NK-92 (cell line): ENCODE measurements at regions not wholly inside any gene's neighbourhood (a gene's known extent, or its start where the extent isn't known, plus 50 kb on each side); places are given as distances from the start of the nearest gene placed in this dataset.
"Not testable (repeated sequence)": the region's sequence is repeated elsewhere in the genome, so short reads cannot be mapped to it uniquely, and the experiment has no call there.

Experiments
- DNase-seq: peaks from one replicate; lab custom pipeline; 2025; ENCODE audit not compliant: unreplicated experiment; lab: John Stamatoyannopoulos, UW

DNA sequence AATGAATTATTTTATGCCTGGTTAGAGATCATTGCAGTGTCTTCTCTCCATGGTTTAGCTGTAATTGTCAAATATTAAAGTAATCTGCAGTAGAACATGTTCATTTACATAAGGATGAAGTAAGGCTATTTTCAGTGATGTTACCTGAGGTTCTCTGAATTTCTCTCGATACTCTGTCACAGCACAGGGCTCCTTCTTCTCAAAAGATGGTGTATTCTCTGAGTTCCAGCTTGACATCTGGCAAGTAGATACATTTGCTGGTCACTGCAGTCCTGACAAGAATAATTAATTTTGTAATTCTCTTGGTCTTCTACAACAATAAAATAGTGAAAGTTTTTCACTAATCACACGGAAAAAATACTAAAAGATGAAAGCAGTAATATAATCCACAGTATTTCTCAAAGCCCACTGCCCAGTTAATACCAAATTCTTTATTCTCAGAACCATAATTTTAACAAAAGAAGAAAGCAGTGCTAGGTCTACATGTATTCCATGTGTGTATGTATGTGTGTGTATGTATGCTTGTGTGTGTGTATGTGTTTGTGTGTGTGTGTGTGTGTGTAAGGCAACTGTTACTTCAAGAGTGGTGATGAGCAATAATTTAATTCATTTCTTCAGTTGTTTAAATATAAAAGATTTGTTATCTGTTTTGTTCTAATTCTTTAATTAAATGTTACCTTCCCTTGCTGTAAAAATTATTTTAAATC lies 1165.5 kb upstream of the SLC39A10 start:
- no peak for DNase-seq

DNA sequence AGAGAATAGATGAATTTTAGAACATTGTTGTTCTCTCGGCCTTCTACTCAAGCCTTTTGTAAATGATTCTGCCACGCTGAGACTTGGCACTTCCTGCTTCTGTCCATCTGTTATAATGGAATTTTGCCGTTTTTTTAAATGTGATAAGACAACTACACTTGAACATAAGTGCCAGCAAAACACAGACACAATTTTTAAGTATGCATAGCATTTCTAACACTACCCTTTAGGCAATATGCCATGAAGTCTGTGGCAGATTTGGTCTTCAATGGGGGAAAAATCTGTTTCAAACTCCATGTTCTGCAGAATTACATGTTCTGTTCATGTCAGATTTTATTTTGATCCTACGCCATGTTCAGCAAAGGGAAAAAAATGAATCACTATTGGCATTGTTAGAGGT lies 1170.7 kb upstream of the SLC39A10 start:
- DNase-seq = no peak

DNA sequence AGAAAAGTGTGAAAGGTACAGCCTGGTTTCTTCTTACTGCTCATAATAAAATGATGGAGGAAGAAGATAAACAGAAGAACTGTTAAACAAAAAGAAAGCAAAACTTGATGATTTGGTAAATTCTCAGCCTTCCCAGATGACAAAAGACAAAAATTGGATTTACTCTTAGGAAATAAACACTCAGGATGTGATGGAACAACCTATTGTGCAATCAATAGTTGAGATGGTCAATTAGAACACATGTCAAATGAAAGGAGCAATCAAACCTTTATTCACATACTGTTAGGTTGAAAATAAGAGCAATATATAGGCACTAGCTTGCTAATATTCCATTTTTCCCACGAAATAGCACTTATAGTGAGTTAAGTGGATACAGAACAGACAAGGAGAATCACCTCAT lies 1174.0 kb upstream of the SLC39A10 start:
- DNase-seq = no peak

DNA sequence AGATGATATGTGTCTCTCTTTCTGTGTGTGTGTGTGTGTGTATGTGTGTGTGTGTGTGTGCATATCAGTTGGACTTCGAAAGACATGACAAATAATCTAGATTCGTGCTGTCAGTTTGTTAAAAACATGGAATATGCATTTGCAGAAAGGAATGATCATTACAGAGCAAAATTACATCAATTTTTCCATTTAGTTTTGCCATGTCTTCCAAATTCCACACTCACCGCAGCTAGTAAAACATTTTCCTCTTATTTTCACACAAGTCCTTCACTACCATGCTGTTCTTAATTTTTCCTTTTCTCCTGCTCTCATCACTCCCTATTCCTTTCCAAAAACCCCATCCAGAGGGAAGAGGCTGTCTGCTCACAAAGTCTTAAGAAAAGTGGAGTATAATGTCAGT lies 1191.4 kb upstream of the SLC39A10 start:
- DNase-seq = no peak

DNA sequence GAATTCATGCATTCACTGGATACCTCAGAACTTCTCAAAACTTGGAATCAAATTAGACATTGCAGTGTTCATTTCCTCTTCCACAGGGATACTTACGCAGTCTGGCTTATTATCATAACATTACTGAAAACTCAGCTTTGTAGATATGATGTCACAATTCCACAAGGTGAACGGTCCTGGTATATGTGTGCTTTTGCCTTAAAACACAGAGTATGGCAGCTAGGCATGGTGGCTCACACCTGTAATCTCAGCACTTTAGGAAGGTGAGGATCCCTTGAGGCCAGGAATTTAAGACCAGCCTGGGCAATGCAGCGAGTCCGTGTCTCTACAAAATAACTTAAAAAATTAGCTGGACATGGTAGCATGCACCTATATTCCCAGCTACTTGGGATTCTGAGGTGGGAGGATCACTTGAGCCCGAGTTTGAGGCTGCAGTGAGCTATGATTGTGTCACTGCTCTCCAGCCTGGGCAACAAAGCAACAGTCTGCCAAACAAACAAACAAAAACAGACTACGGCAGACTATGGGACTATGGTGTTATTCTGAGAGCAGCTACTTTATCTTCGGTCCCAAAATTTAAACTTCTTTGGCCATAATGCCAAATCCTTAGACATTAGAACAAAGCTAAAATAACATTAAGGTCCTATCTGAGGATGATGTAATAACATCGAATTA lies 1191.9 kb upstream of the SLC39A10 start:
- no peak for DNase-seq

DNA sequence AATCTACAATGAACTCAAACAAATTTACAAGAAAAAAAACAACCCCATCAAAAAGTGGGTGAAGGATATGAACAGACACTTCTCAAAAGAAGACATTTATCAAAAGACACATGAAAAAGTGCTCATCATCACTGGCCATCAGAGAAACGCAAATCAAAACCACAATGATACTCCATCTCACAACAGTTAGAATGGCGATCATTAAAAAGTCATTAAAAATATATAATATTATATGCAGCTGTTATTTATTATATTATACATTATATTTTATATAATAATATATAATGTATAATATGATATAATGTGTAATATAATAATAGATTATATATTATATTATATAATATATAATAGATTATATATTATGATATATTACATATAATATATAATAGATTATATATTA lies 1194.1 kb upstream of the SLC39A10 start:
- DNase-seq = not testable (repeated sequence)

DNA sequence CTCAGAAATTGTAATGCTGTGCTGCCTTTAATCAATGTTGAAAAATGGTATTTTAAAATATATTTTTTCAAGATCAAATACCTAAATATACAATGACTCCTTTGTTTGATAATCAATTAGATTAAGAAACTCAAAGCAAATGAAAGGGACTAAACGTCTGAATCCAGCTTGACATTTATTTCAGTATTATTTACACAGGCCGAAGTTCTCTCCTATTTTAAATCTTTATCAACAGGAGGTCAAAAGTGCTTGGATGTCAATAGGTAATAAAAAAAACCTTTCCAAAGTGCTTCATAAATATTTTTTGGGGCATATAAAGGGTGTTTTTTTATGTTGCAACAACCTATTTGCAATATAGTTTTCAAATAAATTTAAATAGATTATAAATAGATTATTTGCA lies 1201.7 kb upstream of the SLC39A10 start:
- no peak for DNase-seq

DNA sequence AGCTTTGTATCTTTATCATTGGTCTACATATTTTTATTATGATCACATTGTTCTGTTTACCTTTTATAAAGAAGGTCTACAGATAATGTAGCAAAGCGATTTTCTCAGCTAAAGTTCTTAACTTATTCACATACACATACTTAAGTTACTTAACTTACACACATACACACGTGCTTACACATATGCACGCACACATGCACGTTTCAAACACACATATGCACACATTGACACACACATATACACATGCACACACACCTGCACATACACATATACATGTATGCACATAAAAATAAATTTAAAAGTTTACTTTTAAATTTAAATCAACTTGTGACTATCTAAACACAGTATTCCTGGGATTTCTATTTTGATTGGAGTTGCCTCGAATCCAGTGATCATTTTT lies 1204.5 kb upstream of the SLC39A10 start:
- DNase-seq = no peak

DNA sequence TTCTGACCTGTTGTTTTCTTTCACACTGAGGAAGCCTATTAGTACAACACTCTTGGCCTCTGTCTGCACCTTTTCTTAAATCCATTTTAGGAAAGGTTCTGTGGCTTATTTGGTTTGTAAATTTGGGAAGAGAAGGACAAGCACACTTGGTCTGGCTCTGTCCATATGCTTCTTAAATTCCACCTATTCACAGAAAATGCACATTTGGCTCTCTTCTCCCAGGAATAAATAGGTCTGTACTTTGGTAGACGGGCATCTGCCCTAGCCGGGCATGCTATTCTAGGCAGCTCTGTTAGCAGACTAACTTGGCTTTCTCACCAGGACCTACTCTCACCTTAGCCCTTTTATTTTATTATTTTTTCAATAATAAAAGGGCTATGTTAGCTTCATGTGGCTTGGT lies 1211.8 kb upstream of the SLC39A10 start:
- no peak for DNase-seq

DNA sequence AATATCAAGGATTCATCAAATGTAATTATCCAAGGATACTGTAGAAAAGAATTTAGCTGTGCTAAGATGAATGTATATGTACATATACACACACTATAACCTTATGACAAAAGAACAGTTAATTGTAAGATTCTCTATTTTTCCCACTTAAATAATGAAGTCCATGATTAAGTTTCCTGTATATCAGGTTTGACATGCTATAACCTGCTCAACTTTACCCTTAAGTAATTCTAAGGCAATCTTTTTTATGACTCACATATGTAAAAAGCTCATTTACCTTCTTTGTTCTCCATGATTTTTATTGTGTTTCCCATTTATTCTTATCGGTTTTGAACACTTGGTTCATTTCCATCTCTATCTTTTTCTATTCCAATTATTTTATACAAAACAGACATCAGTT lies 1213.1 kb upstream of the SLC39A10 start:
- DNase-seq = no peak

DNA sequence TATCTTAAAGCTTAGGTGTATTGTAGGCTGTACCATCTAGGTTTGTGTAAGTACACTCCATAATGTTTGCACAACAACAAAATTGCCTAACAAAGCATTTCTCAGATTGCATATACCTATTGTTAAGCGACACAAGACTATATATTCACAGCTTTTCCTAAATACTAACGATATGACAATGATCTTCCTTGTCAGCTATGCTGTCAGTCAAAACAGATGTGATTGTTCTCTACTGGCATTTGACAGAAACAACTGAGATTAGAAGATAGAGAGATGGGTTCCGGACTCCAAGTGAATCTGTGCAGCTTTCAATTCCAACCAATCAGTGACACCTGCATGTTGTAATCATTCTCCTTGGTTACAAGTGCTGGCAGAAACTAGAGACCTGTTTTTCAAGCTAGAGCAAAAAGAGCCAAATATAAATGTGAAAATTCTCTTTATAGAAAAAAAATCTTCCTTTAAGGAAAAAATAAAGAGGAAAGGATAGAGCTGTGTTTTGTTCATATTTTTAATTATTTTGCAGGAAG lies 1232.3 kb upstream of the SLC39A10 start:
- no peak for DNase-seq

DNA sequence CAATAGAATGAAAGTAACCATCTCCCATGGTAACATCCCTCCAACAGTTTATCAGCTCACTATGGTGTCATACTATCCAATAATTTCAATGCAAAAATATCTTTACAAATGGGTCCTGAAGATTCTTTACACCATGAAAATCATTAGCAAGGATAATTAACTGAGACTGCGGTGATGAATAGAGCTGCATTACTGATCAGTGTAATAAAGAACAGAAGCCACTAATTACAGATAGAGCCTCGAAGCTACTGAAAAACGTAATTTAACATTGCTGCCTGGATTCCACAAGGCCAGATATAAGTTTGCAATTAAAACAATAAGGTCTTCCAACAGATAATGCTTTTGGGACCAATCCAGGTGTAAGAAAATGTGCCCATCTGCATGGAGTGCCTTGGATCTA lies 1245.8 kb upstream of the SLC39A10 start:
- no peak for DNase-seq

DNA sequence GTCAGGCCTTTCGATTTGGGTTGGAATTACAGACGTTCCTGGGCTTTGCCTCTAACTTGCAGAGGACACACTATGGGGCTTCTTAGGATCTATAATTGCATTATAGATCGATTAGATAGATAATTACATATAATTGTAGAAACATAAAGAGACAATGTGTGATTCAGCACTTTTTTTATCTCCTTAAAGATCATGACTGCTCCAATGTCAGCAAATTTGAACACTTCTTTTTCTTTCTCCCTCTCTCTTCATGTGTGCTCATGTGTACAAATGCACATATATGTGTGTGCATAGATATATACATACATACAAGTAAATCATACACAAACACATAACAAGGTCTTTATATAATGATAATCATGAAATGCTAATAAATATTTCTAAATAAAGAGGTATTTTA lies 1261.2 kb upstream of the SLC39A10 start:
- no peak for DNase-seq

DNA sequence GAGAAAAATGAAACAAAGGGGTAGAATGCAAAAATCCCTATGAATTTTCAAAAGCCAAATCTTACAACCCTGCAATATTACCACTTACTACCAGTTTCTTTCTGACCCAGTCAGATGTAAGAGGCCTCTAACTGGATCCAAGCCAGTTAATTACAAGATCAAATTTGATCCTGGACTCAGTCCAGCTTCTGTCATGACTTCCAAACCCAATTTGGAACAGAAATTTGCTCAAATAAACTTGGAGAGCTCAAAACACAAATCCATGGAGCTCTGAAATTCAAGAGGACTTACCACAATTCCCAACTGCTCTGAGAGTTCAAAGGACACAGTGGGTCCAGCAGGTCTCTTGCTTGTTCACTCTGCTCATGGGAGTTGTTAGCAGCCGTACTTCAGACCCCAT lies 1271.7 kb upstream of the SLC39A10 start:
- no peak for DNase-seq

DNA sequence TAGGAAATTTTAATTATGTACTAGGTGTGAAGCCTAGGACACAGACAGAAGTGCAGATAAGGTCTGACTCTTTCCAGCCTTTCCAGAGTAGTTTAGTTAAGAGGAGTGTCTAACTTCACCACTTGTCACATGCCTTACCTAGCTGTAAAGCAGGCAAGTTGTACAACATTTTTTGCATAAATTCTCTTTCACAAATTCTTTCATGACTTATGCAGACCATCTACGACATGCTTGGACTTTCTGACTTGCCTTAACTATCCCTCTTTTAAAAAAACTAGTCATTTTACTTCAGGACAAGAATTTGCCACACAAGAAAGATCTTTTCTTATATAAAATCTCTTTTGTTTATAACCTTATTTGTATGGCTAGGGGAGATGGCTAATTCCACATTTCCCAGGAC lies 1273.6 kb upstream of the SLC39A10 start:
- DNase-seq = no peak

DNA sequence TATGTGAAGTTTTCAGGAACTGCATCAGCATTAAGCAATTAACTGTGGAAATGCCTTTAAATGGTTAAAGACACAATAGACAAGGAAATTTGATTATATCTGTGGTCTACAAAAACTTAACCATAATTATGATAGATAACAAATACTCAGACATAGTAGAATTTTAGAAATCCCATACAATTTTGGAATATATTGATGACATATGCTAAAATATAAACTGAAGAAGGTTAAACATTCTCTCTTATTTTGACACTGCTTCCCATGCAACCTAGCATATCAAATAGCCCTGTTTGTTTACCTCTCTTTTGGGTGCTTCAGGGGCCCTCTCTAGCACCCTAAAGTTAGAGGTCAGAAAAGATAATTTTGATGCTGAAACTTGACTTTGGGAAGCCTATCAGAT lies 1274.8 kb upstream of the SLC39A10 start:
- DNase-seq = no peak

DNA sequence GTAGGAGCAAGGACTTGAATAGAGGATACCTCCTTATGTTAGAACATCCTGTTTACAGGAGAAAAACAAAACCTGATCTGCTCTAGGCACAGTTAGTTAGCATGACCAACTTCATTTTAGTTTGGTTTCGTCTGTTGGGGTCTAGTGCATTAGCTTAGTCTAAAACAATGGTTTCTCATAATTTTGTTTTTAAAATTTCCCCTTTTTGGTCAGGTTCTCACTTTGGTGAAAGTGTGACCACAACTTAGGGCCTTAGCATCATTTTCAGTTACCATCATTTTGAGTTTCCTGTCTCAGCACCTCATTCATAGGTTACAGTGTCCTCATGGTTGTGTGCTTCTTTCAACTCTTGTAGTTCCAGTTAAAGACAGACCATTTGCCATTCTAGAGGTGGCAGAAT lies 1277.0 kb upstream of the SLC39A10 start:
- no peak for DNase-seq

DNA sequence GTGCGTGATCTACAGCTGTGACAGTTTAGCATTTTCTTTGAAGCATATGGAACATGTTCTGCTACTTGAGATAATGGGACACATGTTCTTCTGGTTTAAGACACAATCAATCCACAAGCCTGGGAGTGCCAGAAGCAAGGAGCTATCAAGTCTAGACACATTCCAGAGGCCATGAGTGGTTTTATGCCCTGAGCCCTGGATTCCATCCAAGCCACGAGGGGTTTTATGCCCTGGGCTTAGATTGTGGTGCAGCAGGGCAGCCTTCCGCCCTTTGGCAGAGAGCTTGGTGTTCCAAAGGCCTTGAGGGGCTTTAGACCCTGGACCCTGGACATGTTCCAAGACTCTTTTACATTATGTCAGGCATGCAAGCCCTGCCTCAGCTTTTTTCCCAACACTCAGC lies 1289.6 kb upstream of the SLC39A10 start:
- not testable (repeated sequence) for DNase-seq

DNA sequence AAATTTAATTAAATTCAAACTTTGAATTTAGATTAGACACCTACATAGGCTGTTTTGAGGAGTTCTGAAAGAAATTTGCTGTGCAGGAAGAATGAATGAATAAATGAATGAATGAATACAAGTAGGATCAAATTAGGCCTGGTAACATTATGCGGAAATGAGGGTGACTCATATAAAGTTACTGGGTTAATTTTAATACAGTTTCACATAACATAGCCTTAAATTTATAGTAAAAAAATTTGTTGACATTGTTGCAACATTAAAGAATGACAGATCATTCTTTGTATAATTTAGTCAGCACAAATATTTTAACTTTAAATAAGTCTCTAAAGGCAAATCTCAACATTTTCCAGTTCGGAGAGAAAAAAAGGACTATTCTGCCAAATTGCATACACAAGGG lies 1293.1 kb upstream of the SLC39A10 start:
- DNase-seq = no peak

DNA sequence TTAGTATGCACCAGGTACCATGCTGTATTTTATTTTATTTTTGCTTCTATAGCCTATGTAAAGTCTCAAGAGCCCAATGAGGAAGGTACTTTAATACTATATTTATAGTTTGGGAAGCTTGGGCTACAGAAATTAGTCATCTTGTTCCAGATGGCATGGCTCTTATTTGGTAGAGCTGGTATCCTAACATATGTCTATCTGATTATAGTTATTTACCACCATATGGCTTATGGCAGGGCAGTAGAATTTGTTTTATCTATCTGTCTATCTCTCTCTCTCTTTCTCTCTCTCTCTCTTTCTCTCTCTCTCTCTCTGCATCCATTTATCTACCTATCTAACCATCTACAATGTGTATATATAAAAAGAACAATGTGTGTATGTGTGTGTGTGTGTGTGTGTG lies 1293.7 kb upstream of the SLC39A10 start:
- DNase-seq = no peak

DNA sequence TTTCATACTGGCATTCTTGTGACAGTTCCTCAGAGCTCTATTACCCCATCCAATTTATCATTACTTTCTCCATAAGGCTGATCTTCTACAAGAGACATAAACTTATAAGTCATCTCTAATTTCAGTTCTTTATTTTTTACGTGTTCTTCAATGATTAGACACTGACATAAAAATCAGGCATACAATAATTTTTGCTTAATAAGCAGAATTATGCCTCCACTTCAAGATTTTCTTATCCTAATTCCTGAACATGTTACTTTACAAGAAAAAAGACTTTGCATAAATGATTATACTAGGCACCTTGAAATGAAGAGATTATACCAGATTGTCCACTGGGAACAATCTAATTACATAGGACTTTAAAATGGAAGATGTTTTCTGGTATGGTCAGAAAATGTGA lies 1304.5 kb upstream of the SLC39A10 start:
- no peak for DNase-seq

DNA sequence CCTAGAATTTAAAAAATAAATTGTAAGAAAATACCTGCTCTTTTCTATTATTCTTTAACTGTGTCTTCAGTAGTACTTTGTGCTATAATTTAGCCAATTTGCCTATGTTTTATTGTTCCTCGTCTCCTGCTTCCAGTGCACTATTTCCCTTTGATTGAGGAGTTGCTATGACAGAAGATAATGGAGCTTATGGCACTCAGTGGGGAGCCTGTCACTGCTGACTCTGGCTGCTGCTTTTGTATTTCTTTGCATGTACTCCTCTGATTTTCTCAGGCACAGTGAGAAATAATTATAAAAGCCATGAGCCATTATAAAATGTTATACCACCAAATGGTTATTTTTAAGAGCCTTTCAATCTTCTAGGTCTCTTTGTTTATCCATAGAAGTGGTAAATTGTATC lies 1310.8 kb upstream of the SLC39A10 start:
- DNase-seq = no peak

DNA sequence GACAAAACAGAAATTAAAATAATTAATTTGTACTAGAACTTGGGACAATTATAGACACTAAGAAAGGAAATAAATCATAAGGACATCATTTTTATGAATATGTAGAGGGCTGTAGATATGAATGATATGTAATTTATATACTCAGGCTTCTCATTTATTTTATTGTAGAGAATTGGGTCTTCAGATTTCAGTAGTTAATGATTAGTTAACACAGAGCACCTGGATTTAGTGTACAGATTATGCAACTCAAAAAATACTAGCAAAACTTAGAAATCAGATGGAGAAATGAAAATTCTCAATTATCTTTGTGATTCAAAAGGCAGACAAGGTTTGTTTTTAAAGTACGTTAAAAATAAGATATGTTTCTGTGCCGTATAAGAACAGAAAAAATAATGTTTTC lies 1311.7 kb upstream of the SLC39A10 start:
- DNase-seq = no peak
